Ectodermal cell (in vitro differentiated cells): ENCODE measurements at regions not wholly inside any gene's neighbourhood (a gene's known extent, or its start where the extent isn't known, plus 50 kb on each side); places are given as distances from the start of the nearest gene placed in this dataset.
"Not testable (repeated sequence)": the region's sequence is repeated elsewhere in the genome, so short reads cannot be mapped to it uniquely, and the experiment has no call there.

Experiments
- H3K27ac ChIP-seq: 2 replicates; pipeline ENCODE4 v1.7.0; 2013; ENCODE audit warnings: mild to moderate bottlenecking, low read depth, low read length; ENCODE audit not compliant: insufficient read depth, poor library complexity, severe bottlenecking
- H3K27me3 ChIP-seq: 2 replicates; pipeline ENCODE4 v1.7.0; 2013; ENCODE audit warnings: mild to moderate bottlenecking, low read length; ENCODE audit not compliant: insufficient read depth, control insufficient read depth, poor library complexity, severe bottlenecking
- H3K36me3 ChIP-seq: one replicate; pipeline ENCODE4 v1.7.0; 2013; ENCODE audit warnings: low read length; ENCODE audit not compliant: control insufficient read depth, insufficient read depth
- H3K4me1 ChIP-seq: one replicate; pipeline ENCODE4 v1.7.0; 2013; ENCODE audit warnings: low read length; ENCODE audit not compliant: control insufficient read depth, insufficient read depth
- H3K4me3 ChIP-seq: 2 replicates; pipeline ENCODE4 v1.7.0; 2013; ENCODE audit warnings: low read depth, low read length, control low read depth; ENCODE audit not compliant: insufficient read depth
- H3K9me3 ChIP-seq: 2 replicates; pipeline ENCODE4 v1.7.0; 2013; ENCODE audit warnings: mild to moderate bottlenecking, low read length, moderate library complexity; ENCODE audit not compliant: control insufficient read depth
- WGBS, 2 experiments: methylation state at CpG; one replicate each; pipeline ENCODE4 v1.1.7; 2013; ENCODE audit warnings: missing lambda C conversion rate in 2 of 2; 5-methylcytosine and 5-hydroxymethylcytosine counted together

DNA sequence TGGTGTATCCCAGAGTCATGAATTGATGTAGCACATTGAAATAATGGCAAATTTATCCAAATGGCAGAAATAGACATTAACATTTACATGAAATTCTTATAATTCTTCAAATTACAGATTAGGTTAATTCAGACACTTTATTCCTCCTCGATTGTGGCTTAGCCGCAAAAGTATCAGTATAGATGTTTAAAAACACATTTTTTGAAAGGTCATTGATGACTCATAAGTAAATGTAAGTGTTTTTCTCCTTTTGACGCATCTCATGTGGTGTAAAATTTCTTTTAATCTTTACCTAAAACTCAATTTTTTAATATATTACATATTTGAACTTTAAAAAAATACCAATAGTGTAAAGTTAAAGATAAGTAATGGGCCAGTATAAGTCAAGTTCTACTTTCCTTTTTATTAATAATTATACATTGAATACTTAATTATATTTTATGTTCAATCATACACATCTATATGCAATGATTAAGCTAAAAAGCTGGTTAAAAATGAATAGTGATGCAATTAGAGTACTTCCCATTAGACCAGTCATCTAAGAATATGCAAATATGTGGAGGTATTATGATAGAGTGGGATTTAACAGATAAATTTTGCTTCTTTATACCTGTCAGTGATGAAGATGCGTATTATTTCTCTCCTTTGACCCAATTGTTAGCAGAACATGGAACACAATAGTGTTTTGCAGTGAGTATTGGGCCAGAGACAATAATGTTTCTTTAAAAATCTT is 678.1 kb upstream of the DPPA4 start:
- H3K27me3 ChIP-seq: no peaks in the 10 kb centered on the region
- no peaks in the 10 kb centered on the region for H3K4me1 ChIP-seq
- no peaks in the 10 kb centered on the region for H3K36me3 ChIP-seq
- 82 to 92% methylated on average over 1 to 3 of the region's 4 CpGs for WGBS, 2 experiments
- no peaks in the 10 kb centered on the region for H3K9me3 ChIP-seq
- no peak overlapping the region for H3K4me3 ChIP-seq
- no peak overlapping the region for H3K27ac ChIP-seq

DNA sequence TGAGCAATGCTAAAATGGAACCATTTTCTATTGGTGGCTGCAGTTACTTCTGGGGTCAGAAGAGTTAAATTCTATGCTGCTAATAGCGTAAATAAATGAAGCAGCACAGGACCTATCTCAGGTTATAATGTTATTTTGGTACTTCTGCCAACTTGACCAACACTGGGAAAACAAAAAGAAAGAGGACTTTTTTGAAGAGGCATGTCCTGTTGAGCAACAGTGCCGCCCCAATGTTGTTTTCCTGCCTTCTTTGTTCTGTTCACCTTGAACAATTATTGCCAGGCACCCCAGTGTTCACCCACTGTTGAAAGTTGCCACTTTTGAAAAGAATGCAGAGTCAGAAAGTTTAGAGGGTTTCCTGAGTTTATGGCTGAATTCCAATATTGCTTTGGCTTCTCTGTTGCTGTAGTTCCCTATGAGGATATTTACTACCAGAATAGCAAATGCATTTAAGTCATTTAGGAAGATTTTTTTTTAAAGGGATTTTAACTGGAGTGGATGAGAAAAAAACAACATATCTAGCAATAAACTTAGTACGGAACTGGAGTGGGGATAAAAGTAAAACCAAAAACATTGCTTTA is 679.0 kb upstream of the DPPA4 start:
- 79 to 86% methylated on average over 3 of the region's 3 CpGs for WGBS, 2 experiments
- Histone ChIP-seq H3K4me3 (no peak overlapping the region), H3K9me3 (no peaks in the 10 kb centered on the region), H3K27ac (no peak overlapping the region), H3K36me3 (no peaks in the 10 kb centered on the region), H3K4me1 (no peaks in the 10 kb centered on the region), H3K27me3 (no peaks in the 10 kb centered on the region)

DNA sequence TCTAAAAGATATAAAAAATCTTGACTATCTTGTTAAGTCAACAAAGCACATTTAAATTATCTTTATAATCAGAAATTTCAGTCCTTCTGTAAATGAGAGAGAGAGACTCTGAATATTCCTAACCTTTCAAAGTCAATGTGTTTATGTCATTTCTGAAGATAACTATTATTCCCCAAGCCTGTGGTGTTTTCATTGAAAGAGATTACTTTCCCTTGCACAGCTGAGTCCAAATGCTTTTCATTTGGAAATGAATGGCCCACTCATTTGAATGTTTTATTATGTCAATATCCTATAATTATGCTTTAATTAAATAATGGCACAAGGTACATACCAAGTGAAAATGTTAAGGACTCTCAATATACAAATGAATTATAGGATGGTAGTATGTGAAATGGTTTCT is 680.0 kb upstream of the DPPA4 start:
- H3K9me3 ChIP-seq: no peaks in the 10 kb centered on the region
- no peak overlapping the region for H3K27ac ChIP-seq
- no peaks in the 10 kb centered on the region for H3K4me1 ChIP-seq
- no peaks in the 10 kb centered on the region for H3K36me3 ChIP-seq
- H3K27me3 ChIP-seq: no peaks in the 10 kb centered on the region
- H3K4me3 ChIP-seq: no peak overlapping the region

DNA sequence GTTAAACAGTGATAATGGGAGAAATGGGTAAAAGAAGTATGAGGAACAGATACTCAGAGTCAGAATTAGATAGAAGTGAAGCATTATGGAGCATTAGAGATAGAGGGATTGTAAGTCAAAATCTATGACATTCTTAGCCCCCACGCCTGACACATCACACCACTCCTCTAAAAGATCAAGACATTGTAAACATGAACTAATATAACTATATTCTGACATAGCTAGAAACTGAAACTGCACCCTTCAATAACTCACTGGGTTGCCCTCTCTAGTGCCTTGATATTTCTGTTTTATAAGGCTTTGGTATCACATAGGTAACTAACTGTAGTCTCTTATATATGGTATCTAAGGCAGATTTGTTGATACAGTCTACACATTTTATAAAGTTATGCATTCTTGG is 684.3 kb upstream of the DPPA4 start:
- Histone ChIP-seq H3K4me1 (no peaks in the 10 kb centered on the region), H3K27ac (no peak overlapping the region), H3K9me3 (no peaks in the 10 kb centered on the region), H3K4me3 (no peak overlapping the region), H3K36me3 (no peaks in the 10 kb centered on the region), H3K27me3 (no peaks in the 10 kb centered on the region)
- WGBS, 2 experiments: 71% methylated on average over 1 of the region's 1 CpG; no CpG with 5 or more reads in 1 of the 2 experiments

DNA sequence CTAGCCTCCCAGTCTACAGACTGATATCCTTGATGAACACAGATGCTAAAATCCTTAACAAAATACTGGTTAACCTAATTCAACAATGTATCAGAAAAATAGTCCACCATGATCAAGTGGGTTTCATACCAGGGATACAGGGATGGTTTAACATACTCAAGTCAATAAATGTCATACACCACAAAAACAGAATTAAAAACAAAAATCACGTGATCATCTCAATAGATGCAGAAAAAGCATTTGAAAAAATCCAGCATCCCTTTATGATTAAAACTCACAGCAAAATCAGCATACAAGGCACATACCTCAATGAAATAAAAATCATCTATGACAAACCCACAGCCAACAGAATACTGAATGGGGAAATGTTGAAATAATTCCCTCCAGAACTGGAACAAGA is 685.7 kb upstream of the DPPA4 start:
- H3K27me3 ChIP-seq, H3K4me1 ChIP-seq, H3K27ac ChIP-seq, H3K9me3 ChIP-seq, H3K4me3 ChIP-seq, H3K36me3 ChIP-seq: not testable (repeated sequence)
- WGBS, 2 experiments: 73 to 81% methylated on average over 1 of the region's 1 CpG

DNA sequence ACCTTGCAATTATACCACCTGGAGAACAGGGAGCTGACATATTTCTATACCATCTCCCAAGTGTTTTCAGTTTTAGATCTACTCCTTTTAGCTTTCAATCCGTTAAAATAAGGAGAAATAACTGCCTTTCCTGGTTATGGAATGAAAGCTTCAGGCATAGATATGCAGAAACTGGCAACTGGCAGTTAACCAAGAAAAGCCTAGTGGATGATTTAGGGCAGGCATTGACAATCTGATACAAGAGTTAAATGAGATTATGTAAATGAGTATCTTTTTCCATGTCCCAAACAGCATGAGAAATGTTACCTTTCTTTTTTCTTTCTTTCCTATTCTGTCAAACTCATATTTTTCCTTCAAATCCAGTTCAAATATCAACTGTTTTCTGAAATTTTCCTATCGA is 689.1 kb upstream of the DPPA4 start:
- WGBS, 2 experiments: 95 to 100% methylated on average over 2 of the region's 2 CpGs
- Histone ChIP-seq H3K4me3 (no peak overlapping the region), H3K9me3 (no peaks in the 10 kb centered on the region), H3K27me3 (no peaks in the 10 kb centered on the region), H3K36me3 (no peaks in the 10 kb centered on the region), H3K4me1 (no peaks in the 10 kb centered on the region), H3K27ac (no peak overlapping the region)

DNA sequence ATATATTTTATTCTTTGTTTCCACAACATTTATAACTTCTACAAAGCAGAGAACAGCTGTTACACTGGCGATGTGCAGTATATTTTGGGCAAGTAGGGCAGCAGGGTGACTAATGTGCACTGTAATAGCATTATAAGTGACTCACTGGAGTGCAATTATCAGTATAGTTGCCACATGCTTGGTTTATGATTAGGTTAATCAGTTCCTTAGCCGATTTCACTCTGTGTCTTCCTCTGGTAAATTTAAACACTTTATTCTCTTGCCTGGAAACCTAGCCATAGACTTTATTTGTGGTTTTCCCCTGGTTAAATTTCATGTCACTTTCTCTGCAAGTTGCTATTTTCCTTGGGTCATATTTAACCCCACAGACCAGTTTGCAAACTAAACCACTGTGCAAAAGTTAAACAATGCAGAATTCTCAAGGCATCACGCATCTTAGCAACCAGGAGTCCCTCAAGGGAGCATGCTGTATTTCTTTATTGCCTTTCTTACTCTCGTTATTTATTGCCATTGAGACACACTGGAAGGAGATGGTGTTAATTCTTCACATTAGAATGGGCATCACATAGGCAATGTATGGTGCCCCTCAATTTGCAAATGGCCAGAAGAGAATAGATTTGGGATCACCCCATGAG is 690.2 kb upstream of the DPPA4 start:
- Histone ChIP-seq H3K4me3 (no peak overlapping the region), H3K9me3 (no peaks in the 10 kb centered on the region), H3K27me3 (no peaks in the 10 kb centered on the region), H3K27ac (no peak overlapping the region), H3K36me3 (no peaks in the 10 kb centered on the region), H3K4me1 (no peaks in the 10 kb centered on the region)
- WGBS, 2 experiments: 87 to 90% methylated on average over 4 of the region's 4 CpGs

DNA sequence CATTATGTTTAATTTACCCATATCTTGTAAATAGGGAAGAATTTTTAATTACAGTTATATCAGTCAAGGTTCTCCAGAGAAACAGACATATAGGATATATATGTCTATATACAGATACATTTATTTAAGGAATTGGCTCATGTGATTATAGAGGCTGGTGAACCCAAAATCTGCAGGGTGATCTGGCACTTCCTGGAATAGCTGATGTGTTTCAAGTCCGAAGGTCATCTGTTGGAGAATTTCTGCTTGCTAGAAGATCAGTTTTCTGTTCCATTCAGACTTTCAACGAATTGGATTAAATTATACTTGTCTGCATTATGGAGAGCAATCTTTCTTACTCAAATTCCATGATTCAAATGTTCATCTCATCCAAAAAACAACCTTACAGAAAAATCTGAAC is 694.6 kb upstream of the DPPA4 start:
- no peaks in the 10 kb centered on the region for H3K27me3 ChIP-seq
- H3K27ac ChIP-seq: no peak overlapping the region
- H3K36me3 ChIP-seq: no peaks in the 10 kb centered on the region
- H3K4me3 ChIP-seq: no peak overlapping the region
- WGBS, 2 experiments: 74 to 100% methylated on average over 1 to 2 of the region's 2 CpGs
- no peaks in the 10 kb centered on the region for H3K9me3 ChIP-seq
- no peaks in the 10 kb centered on the region for H3K4me1 ChIP-seq

DNA sequence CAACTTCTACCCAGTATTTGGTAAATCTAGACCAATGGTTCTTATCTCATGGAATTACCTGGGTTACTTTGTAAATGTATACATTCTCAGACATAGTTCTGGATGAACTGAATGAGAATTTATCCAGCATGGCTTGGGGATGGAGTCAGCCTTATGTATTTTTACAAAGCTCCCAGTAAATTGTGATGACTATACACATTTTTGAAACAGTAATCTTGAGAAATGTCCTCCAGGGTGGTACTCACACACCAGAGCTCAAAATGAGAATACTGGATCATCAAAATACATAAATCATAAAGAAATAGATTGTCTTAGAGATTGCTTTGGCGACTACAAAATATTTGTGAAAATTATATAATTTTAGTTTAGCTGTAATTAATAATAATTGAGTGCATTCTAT is 722.1 kb upstream of the DPPA4 start:
- no peak overlapping the region for H3K27ac ChIP-seq
- no peaks in the 10 kb centered on the region for H3K9me3 ChIP-seq
- H3K4me1 ChIP-seq: no peaks in the 10 kb centered on the region
- no peaks in the 10 kb centered on the region for H3K36me3 ChIP-seq
- H3K4me3 ChIP-seq: no peak overlapping the region
- no CpG with 5 or more reads among the region's 1 CpG for WGBS, 2 experiments
- H3K27me3 ChIP-seq: no peaks in the 10 kb centered on the region

DNA sequence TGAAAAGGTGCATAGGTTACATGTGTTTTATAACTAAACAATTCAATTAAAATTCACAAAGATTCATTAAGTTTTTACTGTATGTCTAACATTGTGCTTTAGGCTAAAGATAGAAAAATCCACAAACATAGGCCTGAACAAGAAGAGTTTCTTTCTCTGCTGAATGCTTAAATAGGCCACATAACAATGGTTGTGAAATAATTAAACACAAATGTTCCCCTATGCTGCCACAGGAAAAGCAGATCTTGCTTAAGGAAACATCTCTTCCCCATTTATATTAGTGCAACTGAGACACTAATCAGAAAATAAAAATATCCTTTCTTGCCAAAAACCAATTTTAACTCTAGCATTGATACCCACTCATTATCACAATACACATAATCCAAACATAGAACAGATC is 725.4 kb upstream of the DPPA4 start:
- no peak overlapping the region for H3K4me3 ChIP-seq
- no peak overlapping the region for H3K27ac ChIP-seq
- H3K36me3 ChIP-seq: no peaks in the 10 kb centered on the region
- no peaks in the 10 kb centered on the region for H3K27me3 ChIP-seq
- H3K9me3 ChIP-seq: no peaks in the 10 kb centered on the region
- H3K4me1 ChIP-seq: no peaks in the 10 kb centered on the region
